Activated CD4-positive, alpha-beta memory T cell treated with anti-CD3 and anti-CD28 coated beads for 36 hours (primary cell): ENCODE measurements at regions not wholly inside any gene's neighbourhood (a gene's known extent, or its start where the extent isn't known, plus 50 kb on each side); places are given as distances from the start of the nearest gene placed in this dataset.

ENCODE experiments used
- CTCF ChIA-PET: fragments of 350-600 bp; sonication (Branson Sonifier 250); formaldehyde crosslinking; loops from one replicate; lab custom pipeline; 2021; ENCODE audit warnings: antibody characterized with exemption, inconsistent platforms; lab: Charles Lee
- POLR2A ChIA-PET: fragments of 350-600 bp; sonication (Branson Sonifier 250); formaldehyde crosslinking; loops from one replicate; lab custom pipeline; 2021; ENCODE audit warnings: antibody characterized with exemption; lab: Charles Lee
- DNase-seq: peaks from one replicate; pipeline ENCODE4 v3.0.0-alpha.2; 2020
- H3K27ac Mint-ChIP-seq: one replicate; pipeline ENCODE4 v1.8.0; 2021; ENCODE audit warnings: mixed read lengths
- H3K27me3 Mint-ChIP-seq: one replicate; pipeline ENCODE4 v1.8.0; 2021; ENCODE audit warnings: mixed read lengths
- H3K36me3 Mint-ChIP-seq: one replicate; pipeline ENCODE4 v1.8.0; 2021; ENCODE audit warnings: mixed read lengths
- H3K4me1 Mint-ChIP-seq: one replicate; pipeline ENCODE4 v1.8.0; 2021; ENCODE audit warnings: low read depth, mixed read lengths
- H3K4me3 Mint-ChIP-seq: one replicate; pipeline ENCODE4 v1.8.0; 2021; ENCODE audit warnings: mild to moderate bottlenecking, mixed read lengths
- H3K9me3 Mint-ChIP-seq: one replicate; pipeline ENCODE4 v1.8.0; 2021; ENCODE audit warnings: mixed read lengths
- intact Hi-C: fragments of 100-400 bp; cut with micrococcal nuclease; formaldehyde crosslinking; loops from one replicate; pipeline ENCODE4 v1.15.1; 2023

- CTCF ChIA-PET = no interaction called here
- no peak for DNase-seq
- no peaks in the 10 kb centered on the region for H3K27me3 Mint-ChIP-seq
- intact Hi-C loops = no loop called here
- H3K4me3 Mint-ChIP-seq = no peak overlapping the region
- H3K27ac Mint-ChIP-seq = no peak overlapping the region
- H3K4me1 Mint-ChIP-seq = no peaks in the 10 kb centered on the region
- POLR2A ChIA-PET = no interaction called here
- no peaks in the 10 kb centered on the region for H3K36me3 Mint-ChIP-seq
- H3K9me3 Mint-ChIP-seq = no peaks in the 10 kb centered on the region
These were observed 394.1 kb downstream of the SOX2 start for GRCh38 chr3:182105875-182106274.

GRCh38 chr3:182108371-182108770, 396.6 kb downstream of the SOX2 start:
- H3K27ac Mint-ChIP-seq = no peak overlapping the region
- H3K36me3 Mint-ChIP-seq = no peaks in the 10 kb centered on the region
- no peak overlapping the region for H3K4me3 Mint-ChIP-seq
- no peaks in the 10 kb centered on the region for H3K27me3 Mint-ChIP-seq
- intact Hi-C loops = no loop called here
- no peaks in the 10 kb centered on the region for H3K9me3 Mint-ChIP-seq
- ChIA-PET CTCF (no interaction called here), POLR2A (no interaction called here)
- DNase-seq = no peak
- H3K4me1 Mint-ChIP-seq = no peaks in the 10 kb centered on the region

GRCh38 chr3:182111967-182112366, 400.2 kb downstream of the SOX2 start:
- Mint-ChIP-seq H3K4me3 (no peak overlapping the region), H3K36me3 (no peaks in the 10 kb centered on the region), H3K27ac (no peak overlapping the region), H3K9me3 (no peaks in the 10 kb centered on the region), H3K27me3 (no peaks in the 10 kb centered on the region), H3K4me1 (no peaks in the 10 kb centered on the region)
- no peak for DNase-seq
- POLR2A ChIA-PET = no interaction called here
- intact Hi-C loops = no loop called here
- CTCF ChIA-PET = no interaction called here

GRCh38 chr3:182115328-182116015, 403.7 kb downstream of the SOX2 start:
- DNase-seq = no peak
- POLR2A ChIA-PET = no interaction called here
- no peak overlapping the region for H3K4me3 Mint-ChIP-seq
- H3K27me3 Mint-ChIP-seq = no peaks in the 10 kb centered on the region
- intact Hi-C loops = no loop called here
- no peaks in the 10 kb centered on the region for H3K36me3 Mint-ChIP-seq
- CTCF ChIA-PET = no interaction called here
- no peaks in the 10 kb centered on the region for H3K9me3 Mint-ChIP-seq
- no peak overlapping the region for H3K27ac Mint-ChIP-seq
- no peaks in the 10 kb centered on the region for H3K4me1 Mint-ChIP-seq

- Mint-ChIP-seq H3K27ac (no peak overlapping the region), H3K36me3 (no peaks in the 10 kb centered on the region), H3K27me3 (no peaks in the 10 kb centered on the region), H3K4me3 (no peak overlapping the region), H3K9me3 (no peaks in the 10 kb centered on the region), H3K4me1 (no peaks in the 10 kb centered on the region)
- intact Hi-C loops = no loop called here
- ChIA-PET CTCF (no interaction called here), POLR2A (no interaction called here)
- no peak for DNase-seq
These were observed 404.7 kb downstream of the SOX2 start for GRCh38 chr3:182116386-182116785.

- POLR2A ChIA-PET = no interaction called here
- no peaks in the 10 kb centered on the region for H3K36me3 Mint-ChIP-seq
- H3K27me3 Mint-ChIP-seq = no peaks in the 10 kb centered on the region
- H3K9me3 Mint-ChIP-seq = no peaks in the 10 kb centered on the region
- CTCF ChIA-PET = no interaction called here
- no peak overlapping the region for H3K4me3 Mint-ChIP-seq
- no peak for DNase-seq
- intact Hi-C loops = no loop called here
- H3K4me1 Mint-ChIP-seq = no peaks in the 10 kb centered on the region
- H3K27ac Mint-ChIP-seq = no peak overlapping the region
These were observed 405.4 kb downstream of the SOX2 start for GRCh38 chr3:182117131-182117530.

GRCh38 chr3:182117583-182117982, 405.9 kb downstream of the SOX2 start:
- Mint-ChIP-seq H3K27ac (no peak overlapping the region), H3K9me3 (no peaks in the 10 kb centered on the region), H3K36me3 (no peaks in the 10 kb centered on the region), H3K4me3 (no peak overlapping the region), H3K27me3 (no peaks in the 10 kb centered on the region), H3K4me1 (no peaks in the 10 kb centered on the region)
- intact Hi-C loops = no loop called here
- no peak for DNase-seq
- ChIA-PET CTCF (no interaction called here), POLR2A (no interaction called here)

- no peak overlapping the region for H3K27ac Mint-ChIP-seq
- no peak overlapping the region for H3K4me3 Mint-ChIP-seq
- ChIA-PET CTCF (no interaction called here), POLR2A (no interaction called here)
- H3K36me3 Mint-ChIP-seq = no peaks in the 10 kb centered on the region
- intact Hi-C loops = no loop called here
- H3K9me3 Mint-ChIP-seq = no peaks in the 10 kb centered on the region
- H3K27me3 Mint-ChIP-seq = no peaks in the 10 kb centered on the region
- H3K4me1 Mint-ChIP-seq = no peaks in the 10 kb centered on the region
- DNase-seq = no peak
These were observed 406.3 kb downstream of the SOX2 start for GRCh38 chr3:182118066-182118465.

- DNase-seq = no peak
- CTCF ChIA-PET = no interaction called here
- Mint-ChIP-seq H3K4me1 (no peaks in the 10 kb centered on the region), H3K36me3 (no peaks in the 10 kb centered on the region), H3K27ac (no peak overlapping the region), H3K4me3 (no peak overlapping the region), H3K9me3 (no peaks in the 10 kb centered on the region), H3K27me3 (no peaks in the 10 kb centered on the region)
- intact Hi-C loops = no loop called here
- POLR2A ChIA-PET = no interaction called here
These were observed 409.7 kb downstream of the SOX2 start for GRCh38 chr3:182121401-182121800.

- Mint-ChIP-seq H3K27me3 (no peaks in the 10 kb centered on the region), H3K27ac (no peak overlapping the region), H3K4me3 (no peak overlapping the region), H3K4me1 (no peaks in the 10 kb centered on the region), H3K36me3 (no peaks in the 10 kb centered on the region), H3K9me3 (no peaks in the 10 kb centered on the region)
- POLR2A ChIA-PET = no interaction called here
- no peak for DNase-seq
- CTCF ChIA-PET = no interaction called here
- intact Hi-C loops = no loop called here
These were observed 411.1 kb downstream of the SOX2 start for GRCh38 chr3:182122779-182123178.

- H3K27ac Mint-ChIP-seq = no peak overlapping the region
- H3K27me3 Mint-ChIP-seq = no peaks in the 10 kb centered on the region
- no peaks in the 10 kb centered on the region for H3K36me3 Mint-ChIP-seq
- H3K4me1 Mint-ChIP-seq = no peaks in the 10 kb centered on the region
- CTCF ChIA-PET = no interaction called here
- H3K9me3 Mint-ChIP-seq = no peaks in the 10 kb centered on the region
- DNase-seq = no peak
- POLR2A ChIA-PET = no interaction called here
- H3K4me3 Mint-ChIP-seq = no peak overlapping the region
- intact Hi-C loops = no loop called here
These were observed 412.5 kb downstream of the SOX2 start for GRCh38 chr3:182124187-182124586.

GRCh38 chr3:182124716-182125115, 413.0 kb downstream of the SOX2 start:
- no peaks in the 10 kb centered on the region for H3K4me1 Mint-ChIP-seq
- no peaks in the 10 kb centered on the region for H3K36me3 Mint-ChIP-seq
- POLR2A ChIA-PET = no interaction called here
- H3K9me3 Mint-ChIP-seq = no peaks in the 10 kb centered on the region
- no peaks in the 10 kb centered on the region for H3K27me3 Mint-ChIP-seq
- no peak for DNase-seq
- intact Hi-C loops = no loop called here
- CTCF ChIA-PET = no interaction called here
- no peak overlapping the region for H3K27ac Mint-ChIP-seq
- no peak overlapping the region for H3K4me3 Mint-ChIP-seq

GRCh38 chr3:182129740-182130139, 418.0 kb downstream of the SOX2 start:
- DNase-seq = no peak
- Mint-ChIP-seq H3K9me3 (no peaks in the 10 kb centered on the region), H3K27ac (no peak overlapping the region), H3K27me3 (no peaks in the 10 kb centered on the region), H3K4me1 (no peaks in the 10 kb centered on the region), H3K4me3 (no peak overlapping the region), H3K36me3 (no peaks in the 10 kb centered on the region)
- POLR2A ChIA-PET = no interaction called here
- CTCF ChIA-PET = no interaction called here
- intact Hi-C loops = no loop called here
